CD4-positive, alpha-beta T cell treated with Interleukin-4 for 4 hours (primary cell): ENCODE measurements at regions not wholly inside any gene's neighbourhood (a gene's known extent, or its start where the extent isn't known, plus 50 kb on each side); places are given as distances from the start of the nearest gene placed in this dataset.
A peak's percentile ranks its signal among the peaks of the same experiment; 100 is the strongest.

Experiments
- DNase-seq: peaks from one replicate; pipeline ENCODE4 v3.0.0-alpha.2; 2020

DNA sequence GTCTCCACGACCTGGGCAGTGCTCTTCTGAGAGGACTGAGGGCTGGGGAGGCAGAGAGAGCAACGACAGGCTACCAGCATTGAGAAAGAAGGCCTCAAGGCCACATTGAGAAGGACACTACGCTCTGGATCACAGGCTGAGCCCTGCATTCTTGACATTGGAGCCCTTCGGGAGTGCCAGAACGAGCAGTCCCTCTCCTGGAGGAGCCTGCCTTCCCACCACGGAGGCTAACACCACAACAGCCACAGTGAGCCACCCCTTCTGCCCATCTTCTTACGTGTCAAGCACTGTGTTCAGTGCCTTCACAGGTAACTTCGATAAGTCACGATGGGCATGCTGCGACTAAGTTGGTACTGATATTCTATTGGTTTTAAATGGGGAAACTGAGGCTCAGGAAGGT is 267.8 kb downstream of the RPS24 start:
- DNase-seq, result no peak

DNA sequence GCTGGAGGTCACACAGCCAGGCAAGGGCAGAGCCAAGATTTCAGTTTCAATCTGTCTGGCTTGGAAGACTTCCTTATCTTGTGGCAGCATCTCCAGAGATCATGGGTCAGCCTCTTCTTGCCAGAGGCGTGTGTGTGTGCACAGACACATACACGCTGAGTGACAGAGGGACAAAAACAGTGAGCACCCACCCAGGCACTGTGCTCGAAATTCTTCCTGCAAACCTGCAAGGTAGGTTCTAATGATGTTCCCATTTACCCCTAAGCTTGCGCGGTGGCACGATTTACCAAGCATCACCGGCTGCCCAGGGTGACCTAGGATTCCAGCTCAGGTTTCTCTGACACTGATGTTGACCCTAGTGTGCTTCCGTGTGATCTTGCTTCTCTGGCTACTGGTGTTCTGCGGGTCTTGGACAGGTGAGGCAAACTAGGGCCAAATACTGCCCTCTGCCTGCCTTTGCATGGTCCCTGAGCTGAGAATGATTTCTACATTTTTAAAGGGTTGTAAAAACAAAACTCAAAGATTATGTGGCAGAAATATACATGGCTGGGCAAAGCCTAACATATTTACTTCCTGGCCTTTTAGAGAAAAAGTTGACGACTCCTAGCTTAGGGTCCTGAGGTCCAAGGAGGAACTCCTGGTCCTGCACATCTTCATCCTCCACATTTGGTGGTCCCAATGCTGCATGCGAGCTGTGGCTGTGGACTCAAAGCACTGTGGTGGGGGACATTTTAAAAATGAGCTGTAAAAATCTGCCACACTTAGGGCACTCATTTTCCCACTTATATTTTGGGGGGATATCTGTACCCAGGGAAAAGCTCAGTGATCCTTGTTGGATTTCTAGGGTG is 268.5 kb downstream of the RPS24 start:
- DNase-seq, result no peak

DNA sequence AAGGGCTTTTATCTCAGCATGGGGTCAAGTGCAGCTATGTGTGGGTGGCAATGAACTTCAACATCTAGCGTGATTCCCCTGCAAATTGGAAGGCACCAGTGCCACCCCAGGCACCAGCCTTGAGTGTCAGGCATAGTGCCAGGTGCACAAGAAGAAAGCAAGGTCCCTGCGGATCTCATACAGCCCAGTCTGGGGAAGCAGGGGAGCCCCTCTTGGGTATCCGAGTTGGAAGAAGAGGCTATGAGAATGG is 269.0 kb downstream of the RPS24 start:
- no peak for DNase-seq

DNA sequence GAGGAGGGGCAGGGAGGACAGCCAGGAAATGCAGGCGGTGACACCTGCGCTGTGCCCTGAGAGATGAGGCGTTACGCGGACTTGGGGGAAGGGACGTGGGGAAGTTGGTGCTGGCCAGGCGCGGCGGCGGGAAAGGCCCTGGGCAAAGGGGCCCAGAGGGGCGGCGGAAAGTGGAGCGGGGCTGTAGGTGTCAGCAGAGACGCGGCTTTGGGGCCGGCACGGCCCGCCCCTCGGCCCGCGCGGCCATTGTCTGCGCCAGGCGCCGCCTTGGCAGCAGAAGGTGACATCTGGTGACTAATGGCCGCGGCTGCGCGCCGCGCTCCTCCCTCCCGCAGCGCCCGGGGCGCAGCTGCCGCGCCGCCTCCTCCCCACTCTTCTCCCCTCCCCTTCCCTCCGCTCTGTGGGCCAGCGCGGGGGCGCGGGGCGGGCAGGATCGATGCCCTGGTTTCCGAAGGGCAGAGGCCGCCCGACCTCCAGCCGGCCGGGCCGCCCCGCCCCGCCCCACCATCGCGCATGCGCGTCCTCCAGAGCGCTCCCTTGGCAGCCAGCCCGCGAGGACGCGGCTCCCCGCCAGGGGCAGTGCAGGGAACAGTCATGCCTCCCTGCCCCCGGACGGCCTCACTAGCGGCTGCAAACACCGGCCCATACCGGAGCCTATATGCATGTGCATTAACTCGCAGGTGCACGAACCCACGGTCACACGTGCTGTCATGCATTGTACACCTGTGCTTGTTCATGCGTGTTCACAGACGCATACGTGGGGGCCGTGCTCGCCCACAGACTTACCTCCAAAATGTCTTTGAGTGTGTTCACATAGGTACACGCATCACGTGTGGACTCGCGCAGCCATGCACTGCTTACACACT is 269.6 kb downstream of the RPS24 start:
- peak; percentile 97 for DNase-seq

DNA sequence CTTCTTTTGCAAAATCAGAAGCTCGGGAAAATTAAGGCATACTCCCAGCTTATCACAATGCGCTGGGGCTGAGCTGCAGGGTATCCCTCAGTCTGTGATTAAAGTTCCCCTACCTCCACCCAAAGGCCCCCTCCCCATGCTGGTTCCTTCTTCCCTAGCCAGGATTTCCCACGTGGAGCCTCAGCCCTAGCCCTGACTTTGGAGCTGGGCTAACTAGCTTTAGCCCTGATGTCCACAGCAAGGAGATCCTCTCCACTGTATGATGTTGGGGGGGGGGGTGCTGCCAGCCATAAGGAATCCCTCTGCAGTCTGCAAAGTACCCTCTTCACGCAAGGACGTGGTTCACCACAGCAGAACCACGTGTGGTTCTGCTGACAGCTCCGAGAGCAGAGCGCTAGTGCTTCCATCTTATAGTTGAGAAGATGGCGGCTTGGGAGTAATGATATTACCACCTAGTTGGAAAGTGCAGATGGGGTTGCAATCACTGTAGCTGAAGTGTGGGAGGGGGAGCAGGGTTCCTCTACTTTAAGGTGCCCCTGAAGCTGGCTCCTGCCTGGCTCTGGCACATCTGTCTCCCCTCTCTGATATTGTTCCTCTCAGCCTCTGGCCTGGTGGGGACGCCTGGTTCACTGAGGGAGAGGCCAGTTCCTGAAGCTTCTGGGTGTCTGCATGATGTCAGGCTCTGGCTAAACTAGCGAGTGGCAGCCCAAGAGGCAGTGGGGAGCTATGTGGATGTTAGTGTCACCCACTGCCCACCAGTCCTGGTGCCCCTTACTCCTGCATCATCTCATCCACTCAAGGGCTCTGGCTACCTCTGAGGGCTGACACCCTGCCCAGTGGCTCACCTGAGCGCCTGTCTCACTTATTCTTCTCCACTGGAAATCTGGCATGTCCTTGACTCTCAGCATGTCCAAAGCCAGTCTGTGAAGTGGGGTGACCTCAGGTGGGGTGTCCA is 270.7 kb downstream of the RPS24 start:
- no peak for DNase-seq

DNA sequence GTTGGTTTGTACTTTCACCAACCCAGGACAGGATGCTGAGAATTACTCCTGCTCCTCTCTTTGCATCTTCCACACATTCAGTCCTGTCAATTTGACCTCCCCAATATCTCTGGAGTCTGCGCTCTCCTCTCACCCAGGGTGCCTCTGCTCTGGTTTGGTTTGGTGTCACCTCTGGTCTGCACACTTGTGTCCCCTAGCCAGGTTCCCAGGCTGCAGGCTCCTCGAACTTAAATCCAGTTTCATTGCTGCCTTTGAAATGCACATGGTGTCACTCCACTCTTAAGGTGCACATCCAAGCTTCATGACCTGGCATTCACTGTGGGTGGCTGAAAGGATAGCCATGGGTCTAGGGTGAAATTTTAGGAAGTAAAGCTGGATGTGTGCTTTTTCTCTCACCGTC is 271.6 kb downstream of the RPS24 start:
- DNase-seq, result no peak

DNA sequence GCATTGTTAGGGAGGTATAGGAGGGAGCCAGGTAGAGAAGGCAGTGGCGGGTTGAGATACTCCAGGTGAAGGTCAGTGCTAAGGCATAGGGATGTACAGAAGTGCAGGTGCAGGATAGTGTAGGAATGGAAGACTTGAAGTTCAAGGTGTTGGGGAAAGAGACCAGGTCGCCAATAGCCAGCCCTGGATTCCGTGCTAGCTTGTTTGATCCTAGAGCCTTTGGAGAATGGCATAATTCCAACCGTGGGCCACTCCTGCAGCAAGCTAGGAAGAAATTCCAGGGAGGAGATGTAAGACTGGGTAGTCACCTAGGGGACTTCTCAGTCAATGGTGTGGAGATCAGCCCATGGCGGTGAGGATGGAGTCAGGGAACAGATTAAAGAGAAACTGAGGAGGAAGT is 272.7 kb downstream of the RPS24 start:
- DNase-seq, result no peak

DNA sequence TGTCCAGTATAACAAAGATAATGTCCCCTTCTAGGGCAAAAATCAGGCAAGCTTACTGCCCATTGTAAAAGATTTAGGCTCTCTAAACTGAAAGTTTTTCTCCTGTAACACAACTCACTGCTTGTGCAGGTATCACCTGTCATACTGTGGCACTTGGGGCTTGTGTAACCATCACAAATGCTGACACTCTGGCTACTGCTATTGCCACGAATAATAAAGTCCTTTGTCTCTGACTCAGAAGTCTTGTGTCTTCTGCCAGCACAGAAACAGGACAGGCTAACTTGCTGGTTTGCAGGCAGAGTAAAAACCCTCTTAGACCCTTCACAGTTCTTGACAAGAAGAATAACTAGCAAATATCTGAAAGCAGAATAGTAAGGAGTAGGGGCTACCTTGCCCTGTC is 273.9 kb downstream of the RPS24 start:
- no peak for DNase-seq

DNA sequence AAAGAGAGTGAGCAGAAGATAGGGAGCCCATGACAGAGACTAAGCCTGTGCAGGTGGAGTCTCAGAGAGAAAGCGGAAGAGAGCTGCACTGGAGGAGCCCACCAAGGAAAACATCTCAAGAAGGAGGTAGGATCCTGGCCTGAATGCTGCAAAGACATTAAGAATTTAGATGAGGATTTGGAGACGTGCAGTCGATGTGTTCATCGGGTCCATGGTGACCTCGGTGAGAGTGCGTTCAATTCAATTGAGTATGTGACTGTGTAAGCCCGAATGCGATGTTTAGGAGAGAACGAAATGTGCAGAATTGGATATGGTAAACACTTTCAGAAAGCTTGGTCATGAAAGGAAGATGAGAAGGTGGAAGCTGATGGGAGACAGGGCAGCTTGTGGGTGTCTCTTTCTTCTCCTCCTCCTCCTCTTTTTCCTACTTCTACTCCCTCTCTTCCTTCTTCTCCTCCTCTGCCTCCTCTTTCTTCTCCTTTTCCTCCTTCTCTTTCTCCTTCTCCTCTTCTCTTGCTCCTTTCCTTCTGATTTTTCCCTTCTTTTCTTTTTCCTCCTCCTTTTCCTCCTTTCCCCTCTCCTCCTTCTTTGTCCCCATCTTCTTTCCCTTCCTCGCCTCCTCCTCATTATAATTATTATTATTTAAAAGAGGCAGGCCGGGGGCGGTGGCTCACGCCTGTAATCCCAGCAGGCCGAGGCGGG is 276.0 kb downstream of the RPS24 start:
- DNase-seq, result no peak

DNA sequence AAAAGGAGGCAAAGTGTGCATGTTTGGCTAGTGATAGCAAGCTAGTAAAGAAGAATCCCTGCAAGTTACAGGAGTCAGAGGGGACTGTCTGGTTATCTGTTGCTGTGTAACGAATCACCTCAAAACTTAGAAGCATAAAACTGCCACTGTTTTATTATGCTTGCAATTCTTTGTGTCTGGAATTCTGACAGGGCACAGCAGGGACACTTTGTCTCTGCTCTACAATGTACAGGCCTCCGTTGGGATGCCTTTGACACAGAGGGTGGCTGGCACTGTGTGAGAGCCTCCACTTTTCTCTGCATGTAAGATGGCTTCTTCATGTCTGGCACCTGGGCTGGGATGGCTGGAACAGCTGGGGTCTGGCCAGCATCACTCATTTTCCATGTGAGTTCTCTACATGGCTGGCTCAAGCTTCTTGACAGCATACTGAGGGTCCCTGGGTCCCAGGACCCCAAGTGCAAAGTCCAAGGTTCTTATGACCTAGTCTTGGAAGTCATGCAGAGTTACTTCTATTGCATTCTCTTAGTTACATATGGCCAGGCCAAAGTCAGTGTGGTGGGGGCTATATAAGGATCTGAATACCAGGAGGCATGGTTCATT is 276.9 kb downstream of the RPS24 start:
- no peak for DNase-seq

DNA sequence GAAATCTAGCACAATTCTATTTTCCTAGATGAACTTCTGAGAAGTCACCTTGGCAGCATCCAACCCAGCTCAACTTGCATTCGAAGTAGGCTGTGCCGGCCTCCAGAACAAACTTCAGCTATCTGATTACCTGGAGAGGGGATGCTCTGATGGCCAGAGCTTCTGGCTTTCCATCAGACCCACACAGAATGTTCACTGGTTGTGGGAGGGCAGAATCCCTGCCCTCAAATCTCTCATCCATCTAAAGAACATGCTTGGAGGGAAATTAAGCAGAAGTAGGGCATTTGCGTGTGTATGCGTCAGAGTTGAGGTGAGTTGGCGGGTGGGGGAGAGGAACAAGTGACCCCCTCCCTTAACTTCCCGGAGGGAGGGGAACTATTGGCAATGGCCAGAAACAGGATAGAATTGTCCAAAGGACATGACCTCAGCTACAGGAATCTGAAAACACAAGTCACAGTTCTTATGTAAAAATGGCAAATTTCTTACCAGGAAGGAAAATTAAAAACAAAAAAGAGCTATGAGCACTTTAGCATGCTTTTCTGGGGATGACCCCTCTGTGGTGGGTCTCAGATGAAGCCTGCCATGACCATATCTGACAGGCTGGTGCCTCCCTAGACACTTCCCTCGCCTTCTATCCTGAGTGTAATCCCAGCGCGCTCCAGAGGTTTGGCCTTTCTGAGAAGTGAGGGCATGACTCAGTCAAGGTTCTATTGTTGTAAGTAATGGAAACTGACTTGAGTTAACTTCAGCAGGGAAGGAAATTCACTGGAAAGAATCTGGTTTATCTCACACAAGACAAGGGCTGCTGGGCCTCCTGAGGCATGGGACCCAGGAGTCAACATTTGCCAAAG is 278.8 kb downstream of the RPS24 start:
- DNase-seq, result no peak

DNA sequence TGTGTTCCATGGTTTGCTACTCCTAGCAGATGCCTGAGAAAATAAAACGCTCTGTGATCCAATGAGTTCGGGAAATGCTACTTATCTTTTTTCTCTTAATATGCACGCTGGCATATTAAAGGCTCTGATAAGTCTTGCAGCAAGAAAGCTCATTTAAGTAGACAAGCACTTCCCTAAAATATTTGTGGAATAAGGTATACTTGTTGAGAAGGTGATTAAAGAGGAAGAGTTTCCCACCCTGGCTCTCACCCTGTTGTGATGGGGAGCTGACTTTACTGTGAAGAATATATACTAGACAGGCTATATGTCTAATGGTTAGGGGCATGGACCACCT is 279.4 kb downstream of the RPS24 start:
- no peak for DNase-seq

DNA sequence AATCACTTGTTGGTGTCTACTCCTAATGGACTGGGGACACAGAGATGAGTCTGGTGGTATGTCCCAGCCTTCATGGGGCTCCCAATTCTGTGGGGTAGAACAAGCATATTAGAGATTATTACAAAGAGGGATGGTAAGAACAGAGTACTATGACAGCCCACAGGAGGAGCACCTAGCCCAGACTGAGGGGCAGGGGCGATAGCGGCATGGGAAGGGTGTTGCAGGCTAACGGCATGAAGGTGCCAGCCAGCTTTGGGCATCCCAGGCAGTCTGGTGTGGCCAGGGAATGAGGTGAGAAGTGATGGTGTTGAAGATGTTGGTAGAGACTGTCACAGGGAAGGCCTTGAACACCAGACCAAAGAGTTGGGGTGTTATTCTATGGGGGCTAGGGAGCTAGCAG is 280.0 kb downstream of the RPS24 start:
- no peak for DNase-seq

DNA sequence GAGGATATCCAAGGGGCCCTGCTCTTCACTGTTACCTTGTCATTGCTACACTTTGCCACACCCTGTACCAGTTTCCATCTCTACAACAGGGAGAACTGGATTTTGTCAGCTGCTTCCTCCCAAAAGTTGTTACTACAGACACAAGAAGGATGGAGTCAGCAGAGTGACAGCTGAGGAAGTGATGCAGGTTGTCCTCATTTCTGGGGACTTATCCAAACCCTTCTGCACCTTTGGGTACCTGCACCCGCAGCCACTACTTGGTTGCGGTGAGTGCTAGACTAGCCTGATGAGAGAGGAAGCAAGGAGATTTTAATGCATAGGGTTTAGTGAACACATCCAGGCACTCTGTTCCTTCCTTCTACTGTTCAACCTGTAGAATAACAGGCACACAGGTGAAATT is 281.0 kb downstream of the RPS24 start:
- DNase-seq, result no peak

DNA sequence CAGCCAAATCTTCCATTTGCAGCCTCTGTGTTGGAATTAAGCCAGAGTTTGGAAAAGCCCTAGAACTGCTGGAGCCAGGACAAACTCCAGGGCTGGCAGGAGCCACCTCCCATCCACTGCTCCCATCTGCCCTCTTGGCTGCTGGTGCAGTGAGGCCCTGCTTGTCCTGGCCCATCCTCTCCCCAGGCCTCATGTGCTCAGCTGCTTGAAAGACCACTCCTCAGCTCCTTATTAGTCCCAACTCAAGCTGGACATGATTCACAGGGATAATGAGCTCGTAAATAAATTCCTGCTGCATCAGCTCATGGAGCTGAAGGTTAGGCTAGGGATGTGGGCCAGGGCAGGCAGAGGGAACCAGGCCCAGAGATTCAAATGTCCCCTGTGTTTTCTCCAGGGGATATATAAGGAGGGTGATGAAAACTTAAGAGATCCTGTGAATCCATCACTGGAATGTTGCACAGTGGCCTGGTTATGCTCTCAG is 282.8 kb downstream of the RPS24 start:
- no peak for DNase-seq

DNA sequence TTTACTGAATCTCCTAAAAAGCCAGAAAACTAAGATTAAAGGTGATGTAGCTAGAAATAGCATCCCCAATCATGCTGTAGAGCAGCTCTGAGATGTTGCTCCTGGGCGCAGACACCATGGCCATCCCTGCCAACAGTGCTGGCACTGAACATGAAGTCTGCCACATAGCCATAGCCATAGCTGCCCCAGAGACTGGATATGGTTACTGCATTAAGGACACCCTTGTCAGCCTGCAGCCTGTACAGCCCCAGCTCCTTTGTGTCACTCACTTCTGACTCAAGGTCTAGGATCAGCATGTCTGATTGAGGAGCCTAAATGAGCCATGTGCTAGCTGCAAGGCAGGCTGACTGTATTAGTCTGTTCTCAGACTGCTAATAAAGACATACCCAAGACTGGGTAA is 284.6 kb downstream of the RPS24 start:
- no peak for DNase-seq

DNA sequence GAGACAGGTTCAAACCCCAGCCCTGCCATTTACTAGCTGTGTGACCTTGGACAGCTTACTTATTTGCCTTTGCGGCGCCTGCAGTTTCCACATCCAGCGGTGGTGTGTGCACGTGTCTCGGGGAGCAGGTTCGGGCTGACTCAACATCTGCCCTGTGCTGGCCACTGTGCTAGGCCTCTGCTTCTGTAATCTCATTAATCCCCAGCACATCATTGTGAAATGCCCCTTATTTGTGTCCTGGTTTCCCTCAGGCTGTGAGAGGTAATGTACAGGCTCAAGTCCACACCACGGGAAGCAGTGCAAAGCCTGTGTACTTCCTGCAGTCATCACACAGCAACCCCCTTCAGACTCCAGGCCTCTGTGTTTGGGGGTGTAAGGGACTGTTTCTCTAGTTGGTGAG is 285.7 kb downstream of the RPS24 start:
- DNase-seq, result no peak

DNA sequence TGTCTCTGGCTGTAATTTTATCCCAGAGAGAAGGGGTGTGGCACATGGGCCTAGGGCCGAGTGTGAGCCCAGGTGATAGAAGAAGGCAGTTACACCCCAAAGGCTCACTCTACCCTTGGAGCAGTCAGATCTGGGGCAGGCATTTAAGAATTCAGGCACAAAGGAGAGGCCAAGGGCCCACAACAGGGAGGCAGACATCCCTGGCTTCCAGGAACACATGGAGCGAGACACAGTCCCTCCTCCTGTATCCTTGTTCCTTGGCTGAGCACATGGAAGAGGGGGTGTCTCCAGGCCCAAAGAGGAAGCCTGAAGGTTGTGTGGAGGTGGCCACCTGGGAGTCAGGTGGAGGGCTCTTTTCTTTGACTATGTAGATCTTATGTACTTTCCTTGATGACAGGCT is 286.2 kb downstream of the RPS24 start:
- no peak for DNase-seq

DNA sequence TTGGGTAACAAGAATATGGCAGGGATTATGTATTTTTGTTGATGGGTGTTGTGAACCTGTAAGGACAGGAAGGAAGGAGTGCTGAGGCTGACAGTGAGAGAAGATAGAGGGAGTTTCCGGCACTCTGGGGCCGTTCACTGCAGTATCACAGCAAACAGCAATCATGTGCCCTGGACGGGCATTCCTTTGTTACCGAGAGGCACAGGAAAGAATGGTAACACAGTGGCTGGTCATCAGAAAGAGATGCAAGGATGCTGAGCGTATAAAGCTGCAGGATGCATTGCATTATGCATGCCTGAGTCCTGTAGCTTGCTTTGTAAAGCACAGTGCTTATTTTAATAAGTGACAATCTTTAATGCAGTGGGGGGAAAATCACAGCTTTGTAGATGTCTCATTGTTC is 286.8 kb downstream of the RPS24 start:
- no peak for DNase-seq

DNA sequence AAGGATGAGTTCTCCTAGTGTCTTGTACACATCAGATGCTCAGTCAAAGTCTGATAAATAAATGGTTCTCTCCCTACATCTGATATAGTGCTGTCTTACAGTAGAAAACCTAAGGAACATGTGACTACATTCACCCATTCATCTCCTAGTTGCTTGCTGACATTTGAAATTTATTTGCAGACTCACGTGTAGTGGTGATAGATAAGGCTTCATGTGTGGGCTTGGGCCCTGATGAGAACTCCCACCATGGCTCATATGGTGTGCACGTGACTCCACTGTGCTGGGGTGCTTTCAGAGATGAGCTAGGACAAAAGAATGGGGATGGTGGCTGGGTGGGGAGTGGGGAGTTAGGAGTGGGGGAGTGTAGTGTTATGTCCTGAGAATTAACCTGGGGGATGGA is 287.3 kb downstream of the RPS24 start:
- DNase-seq, result no peak

DNA sequence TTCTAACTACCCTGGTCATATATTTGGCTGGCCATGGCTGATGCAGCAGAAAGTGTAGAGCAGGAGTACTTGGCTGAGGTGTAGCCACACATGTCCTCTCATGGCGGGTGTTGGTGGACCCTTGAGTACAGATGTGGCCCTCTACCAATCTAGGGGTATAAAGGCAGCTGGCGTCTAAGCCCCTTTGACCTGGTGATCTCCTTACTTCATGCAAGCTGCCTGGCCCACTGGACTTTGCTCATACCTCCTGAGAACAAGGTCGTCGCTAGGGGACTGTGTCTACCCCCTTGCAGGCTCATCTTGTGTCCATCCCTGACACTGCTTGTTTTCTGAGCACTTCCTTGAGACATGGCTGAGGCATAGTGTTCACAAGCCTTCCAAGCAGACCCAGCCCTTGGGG is 287.8 kb downstream of the RPS24 start:
- no peak for DNase-seq
